Testis (tissue), 2 donors: ENCODE measurements at regions not wholly inside any gene's neighbourhood (a gene's known extent, or its start where the extent isn't known, plus 50 kb on each side); places are given as distances from the start of the nearest gene placed in this dataset.

Experiments
- DNase-seq: peaks from one replicate; pipeline ENCODE4 v3.0.0-alpha.2; 2019
- H3K27ac ChIP-seq, 2 donors: fragments of 200-600 bp; sonication (generic); one replicate each; pipeline ENCODE4 v1.5.1; 2019
- H3K27me3 ChIP-seq: fragments of 200-600 bp; sonication (generic); one replicate; pipeline ENCODE4 v1.5.1; 2019
- H3K36me3 ChIP-seq: fragments of 200-600 bp; sonication (generic); one replicate; pipeline ENCODE4 v1.5.1; 2017; ENCODE audit warnings: low read depth; ENCODE audit errors: missing control alignments
- H3K4me1 ChIP-seq: fragments of 200-600 bp; sonication (generic); one replicate; pipeline ENCODE4 v1.5.1; 2019
- H3K4me3 ChIP-seq, 2 donors: fragments of 200-600 bp; sonication (generic); one replicate each; pipeline ENCODE4 v1.5.1; 2017 to 2019
- H3K9me3 ChIP-seq: fragments of 200-600 bp; sonication (generic); one replicate; pipeline ENCODE4 v1.5.1; 2017
- POLR2A ChIP-seq: fragments of 450-650 bp; IDR thresholded peaks from one replicate; pipeline ENCODE4 v1.6.1; 2017; ENCODE audit warnings: antibody characterized with exemption, mild to moderate bottlenecking, moderate library complexity
- WGBS, 2 donors: methylation state at CpG; one replicate each; pipeline ENCODE4 v1.1.5; 2018; 5-methylcytosine and 5-hydroxymethylcytosine counted together
- intact Hi-C: fragments of 100-400 bp; cut with DNase I; formaldehyde crosslinking; loops from one replicate; pipeline ENCODE4 v1.15.1; 2023; ENCODE audit warnings: low total_unique reads
- TF ChIP-seq, protein P1 (sequence below), 3 experiments: fragments of 450-650 bp in 2 of 3; fragments of 200-600 bp in 1 of 3; sonication (generic) in 1 of 3; IDR thresholded peaks; one replicate each; pipeline ENCODE4 v1.5.1; 2016 to 2019; ENCODE audit warnings: antibody characterized with exemption in 3 of 3, mild to moderate bottlenecking in 2 of 3, moderate library complexity in 1 of 3

DNA sequence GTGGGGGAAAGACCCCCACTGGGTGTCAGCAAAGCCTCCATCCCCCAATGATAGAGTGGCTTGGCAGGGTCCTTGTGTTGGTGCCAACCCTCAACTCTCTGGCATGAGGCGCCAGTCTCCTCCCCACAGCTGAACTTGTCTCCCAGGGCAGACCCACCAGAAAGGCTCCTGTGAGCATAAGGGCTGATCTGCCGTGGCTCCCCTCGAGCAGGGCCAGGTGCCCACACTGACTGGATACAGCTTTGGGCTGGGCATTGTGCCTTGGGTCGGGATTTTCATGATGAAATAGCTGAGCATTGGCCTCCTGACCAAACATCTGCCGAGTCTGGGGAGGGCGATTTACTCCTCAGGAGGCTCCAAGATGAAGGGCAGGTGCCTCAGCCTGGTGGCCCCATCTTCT lies 68.1 kb upstream of the NPTX2 start:
- intact Hi-C loops: no loop called here
- no peak overlapping the region for H3K27ac ChIP-seq
- 70 to 81% methylated on average over 6 of the region's 6 CpGs for WGBS, 2 donors
- no peaks in the 10 kb centered on the region for H3K27me3 ChIP-seq
- no peaks in the 10 kb centered on the region for H3K36me3 ChIP-seq
- TF ChIP-seq POLR2A: no peak
- TF ChIP-seq, protein P1, sequence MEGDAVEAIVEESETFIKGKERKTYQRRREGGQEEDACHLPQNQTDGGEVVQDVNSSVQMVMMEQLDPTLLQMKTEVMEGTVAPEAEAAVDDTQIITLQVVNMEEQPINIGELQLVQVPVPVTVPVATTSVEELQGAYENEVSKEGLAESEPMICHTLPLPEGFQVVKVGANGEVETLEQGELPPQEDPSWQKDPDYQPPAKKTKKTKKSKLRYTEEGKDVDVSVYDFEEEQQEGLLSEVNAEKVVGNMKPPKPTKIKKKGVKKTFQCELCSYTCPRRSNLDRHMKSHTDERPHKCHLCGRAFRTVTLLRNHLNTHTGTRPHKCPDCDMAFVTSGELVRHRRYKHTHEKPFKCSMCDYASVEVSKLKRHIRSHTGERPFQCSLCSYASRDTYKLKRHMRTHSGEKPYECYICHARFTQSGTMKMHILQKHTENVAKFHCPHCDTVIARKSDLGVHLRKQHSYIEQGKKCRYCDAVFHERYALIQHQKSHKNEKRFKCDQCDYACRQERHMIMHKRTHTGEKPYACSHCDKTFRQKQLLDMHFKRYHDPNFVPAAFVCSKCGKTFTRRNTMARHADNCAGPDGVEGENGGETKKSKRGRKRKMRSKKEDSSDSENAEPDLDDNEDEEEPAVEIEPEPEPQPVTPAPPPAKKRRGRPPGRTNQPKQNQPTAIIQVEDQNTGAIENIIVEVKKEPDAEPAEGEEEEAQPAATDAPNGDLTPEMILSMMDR (IDR thresholded peaks at IDR 0.05): no peak
- no peaks in the 10 kb centered on the region for H3K9me3 ChIP-seq
- DNase-seq: no peak
- H3K4me1 ChIP-seq: no peaks in the 10 kb centered on the region
- no peak overlapping the region for H3K4me3 ChIP-seq

DNA sequence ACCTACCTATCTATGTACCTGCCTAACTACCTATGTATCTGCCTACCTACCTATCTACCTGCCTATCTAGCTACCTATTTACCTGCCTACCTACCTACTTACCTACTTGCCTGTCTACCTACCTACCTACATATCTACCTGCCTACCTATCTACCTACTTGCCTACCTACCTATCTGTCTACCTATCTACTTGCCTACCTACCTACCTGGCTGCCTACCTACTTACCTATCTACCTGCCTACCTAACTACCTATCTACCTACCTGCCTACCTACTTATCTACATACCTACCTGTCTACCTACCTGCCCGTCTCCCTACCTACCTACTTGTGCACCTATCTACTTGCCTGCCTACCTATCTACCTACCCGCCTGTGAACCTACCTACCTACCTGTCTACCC lies 68.7 kb upstream of the NPTX2 start:
- intact Hi-C loops: no loop called here
- H3K4me3 ChIP-seq: no peak overlapping the region
- TF ChIP-seq POLR2A: no peak
- TF ChIP-seq, protein P1 (IDR thresholded peaks at IDR 0.05): no peak

DNA sequence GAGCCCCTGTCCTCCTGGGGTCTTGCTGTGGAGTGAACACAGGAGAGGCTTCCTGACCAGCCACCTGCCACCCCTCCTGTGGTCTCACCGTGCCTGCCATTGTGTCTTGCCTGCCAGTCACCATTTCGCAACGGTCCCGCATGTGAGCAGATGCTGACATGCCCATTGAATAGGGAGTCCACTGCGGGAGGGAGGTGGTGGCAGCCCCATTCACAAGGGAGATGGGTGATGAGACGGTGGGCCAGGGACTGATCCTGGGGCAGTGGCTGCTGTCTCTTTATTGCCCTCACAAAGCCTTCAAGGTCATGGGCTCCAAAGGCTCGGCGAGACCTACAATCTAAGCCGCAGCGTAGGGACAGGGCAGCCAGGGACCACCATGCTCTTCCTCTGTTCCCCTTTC lies 76.0 kb upstream of the NPTX2 start:
- 80 to 90% methylated on average over 5 to 10 of the region's 10 CpGs for WGBS, 2 donors
- intact Hi-C loops: no loop called here

More for the DNA sequence above, 68.7 kb upstream of the NPTX2 start:
- no peak for DNase-seq
- H3K9me3 ChIP-seq: no peaks in the 10 kb centered on the region
- H3K27ac ChIP-seq: no peak overlapping the region
- WGBS, 2 donors: 92 to 96% methylated on average over 2 of the region's 2 CpGs
- no peaks in the 10 kb centered on the region for H3K4me1 ChIP-seq
- H3K27me3 ChIP-seq: no peaks in the 10 kb centered on the region
- H3K36me3 ChIP-seq: no peaks in the 10 kb centered on the region

DNA sequence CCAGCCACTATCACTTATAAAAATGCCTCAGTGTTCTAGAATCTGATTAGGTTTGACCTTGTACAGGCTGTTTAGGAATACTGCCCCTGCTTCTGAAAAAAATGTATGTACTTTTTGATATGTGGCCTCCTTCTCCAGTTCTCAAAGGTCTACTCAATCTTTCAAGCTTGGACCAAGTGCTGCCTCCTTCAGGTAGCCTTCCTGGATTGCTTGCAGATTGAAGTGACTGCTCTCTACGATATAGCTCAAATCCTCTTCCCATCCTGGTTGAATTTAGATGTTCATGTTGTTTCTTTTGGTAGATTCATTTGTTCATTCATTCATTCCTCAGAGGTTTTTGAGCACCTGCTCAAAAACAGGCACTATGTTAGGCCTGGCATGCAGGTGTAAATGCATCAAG lies 77.2 kb upstream of the NPTX2 start:
- intact Hi-C loops: no loop called here
- TF ChIP-seq POLR2A: no peak
- TF ChIP-seq, protein P1 (IDR thresholded peaks at IDR 0.05): no peak
- WGBS, 2 donors: 79 to 84% methylated on average over 1 of the region's 1 CpG
- Histone ChIP-seq H3K27me3 (no peaks in the 10 kb centered on the region), H3K4me3 (no peak overlapping the region), H3K9me3 (no peaks in the 10 kb centered on the region), H3K4me1 (no peaks in the 10 kb centered on the region), H3K36me3 (no peaks in the 10 kb centered on the region), H3K27ac (no peak overlapping the region)
- no peak for DNase-seq

More for the DNA sequence above, 76.0 kb upstream of the NPTX2 start:
- Histone ChIP-seq H3K27ac (no peak overlapping the region), H3K4me3 (no peak overlapping the region), H3K36me3 (no peaks in the 10 kb centered on the region), H3K9me3 (no peaks in the 10 kb centered on the region), H3K4me1 (no peaks in the 10 kb centered on the region), H3K27me3 (no peaks in the 10 kb centered on the region)
- no peak for DNase-seq
- TF ChIP-seq, protein P1 (IDR thresholded peaks at IDR 0.05): no peak
- TF ChIP-seq POLR2A: no peak

DNA sequence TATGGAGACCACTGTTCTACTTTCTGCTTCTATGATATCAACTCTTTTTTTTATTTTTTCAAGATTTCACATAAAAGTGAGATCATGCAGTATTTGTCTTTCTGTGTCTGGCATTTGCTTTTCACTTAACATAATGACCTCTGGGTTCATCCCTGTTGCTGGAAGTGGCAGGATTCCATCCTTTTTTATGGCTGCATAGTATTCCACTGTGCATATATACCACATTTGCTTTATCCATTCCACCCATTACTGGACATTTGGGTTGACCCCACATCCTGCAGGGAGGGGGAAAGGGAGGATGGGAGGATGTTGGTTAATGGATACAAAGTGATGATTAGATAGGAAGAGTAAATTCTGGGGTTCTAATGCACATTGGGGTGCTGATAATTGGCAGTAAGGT lies 80.3 kb upstream of the NPTX2 start:
- TF ChIP-seq POLR2A: no peak
- TF ChIP-seq, protein P1 (IDR thresholded peaks at IDR 0.05): no peak
- Histone ChIP-seq H3K4me3 (no peak overlapping the region), H3K4me1 (no peaks in the 10 kb centered on the region), H3K27ac (no peak overlapping the region), H3K36me3 (no peaks in the 10 kb centered on the region), H3K9me3 (no peaks in the 10 kb centered on the region), H3K27me3 (no peaks in the 10 kb centered on the region)
- intact Hi-C loops: no loop called here
- DNase-seq: no peak
